ENCODE measurements at regions not wholly inside any gene's neighbourhood (a gene's known extent, or its start where the extent isn't known, plus 50 kb on each side); places are given as distances from the start of the nearest gene placed in this dataset.

GRCh38 chr5:36388288-36388687 lies 86.6 kb upstream of the RANBP3L start:
- TF ChIP-seq, protein P1, sequence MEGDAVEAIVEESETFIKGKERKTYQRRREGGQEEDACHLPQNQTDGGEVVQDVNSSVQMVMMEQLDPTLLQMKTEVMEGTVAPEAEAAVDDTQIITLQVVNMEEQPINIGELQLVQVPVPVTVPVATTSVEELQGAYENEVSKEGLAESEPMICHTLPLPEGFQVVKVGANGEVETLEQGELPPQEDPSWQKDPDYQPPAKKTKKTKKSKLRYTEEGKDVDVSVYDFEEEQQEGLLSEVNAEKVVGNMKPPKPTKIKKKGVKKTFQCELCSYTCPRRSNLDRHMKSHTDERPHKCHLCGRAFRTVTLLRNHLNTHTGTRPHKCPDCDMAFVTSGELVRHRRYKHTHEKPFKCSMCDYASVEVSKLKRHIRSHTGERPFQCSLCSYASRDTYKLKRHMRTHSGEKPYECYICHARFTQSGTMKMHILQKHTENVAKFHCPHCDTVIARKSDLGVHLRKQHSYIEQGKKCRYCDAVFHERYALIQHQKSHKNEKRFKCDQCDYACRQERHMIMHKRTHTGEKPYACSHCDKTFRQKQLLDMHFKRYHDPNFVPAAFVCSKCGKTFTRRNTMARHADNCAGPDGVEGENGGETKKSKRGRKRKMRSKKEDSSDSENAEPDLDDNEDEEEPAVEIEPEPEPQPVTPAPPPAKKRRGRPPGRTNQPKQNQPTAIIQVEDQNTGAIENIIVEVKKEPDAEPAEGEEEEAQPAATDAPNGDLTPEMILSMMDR (IDR thresholded peaks at IDR 0.05), result no peak
- no peak for TF ChIP-seq EP300 (IDR thresholded peaks at IDR 0.05)
